Fibroblast of pulmonary artery (primary cell): ENCODE measurements at regions not wholly inside any gene's neighbourhood (a gene's known extent, or its start where the extent isn't known, plus 50 kb on each side); places are given as distances from the start of the nearest gene placed in this dataset.
"Not testable (repeated sequence)": the region's sequence is repeated elsewhere in the genome, so short reads cannot be mapped to it uniquely, and the experiment has no call there.

Experiments
- DNase-seq: peaks from one replicate; pipeline ENCODE4 v3.0.0-alpha.2; 2010; ENCODE audit warnings: low read depth
- H3K4me3 ChIP-seq: replicated peaks from 2 replicates; pipeline ENCODE4 v1.5.1; 2011; ENCODE audit warnings: low read depth, mild to moderate bottlenecking, control low read depth, low read length, moderate library complexity
- CTCF ChIP-seq: IDR thresholded peaks from 2 replicates; pipeline ENCODE4 v1.5.1; 2011; ENCODE audit warnings: mild to moderate bottlenecking, control low read depth, low read length, inconsistent platforms; ENCODE audit errors: missing control alignments

DNA sequence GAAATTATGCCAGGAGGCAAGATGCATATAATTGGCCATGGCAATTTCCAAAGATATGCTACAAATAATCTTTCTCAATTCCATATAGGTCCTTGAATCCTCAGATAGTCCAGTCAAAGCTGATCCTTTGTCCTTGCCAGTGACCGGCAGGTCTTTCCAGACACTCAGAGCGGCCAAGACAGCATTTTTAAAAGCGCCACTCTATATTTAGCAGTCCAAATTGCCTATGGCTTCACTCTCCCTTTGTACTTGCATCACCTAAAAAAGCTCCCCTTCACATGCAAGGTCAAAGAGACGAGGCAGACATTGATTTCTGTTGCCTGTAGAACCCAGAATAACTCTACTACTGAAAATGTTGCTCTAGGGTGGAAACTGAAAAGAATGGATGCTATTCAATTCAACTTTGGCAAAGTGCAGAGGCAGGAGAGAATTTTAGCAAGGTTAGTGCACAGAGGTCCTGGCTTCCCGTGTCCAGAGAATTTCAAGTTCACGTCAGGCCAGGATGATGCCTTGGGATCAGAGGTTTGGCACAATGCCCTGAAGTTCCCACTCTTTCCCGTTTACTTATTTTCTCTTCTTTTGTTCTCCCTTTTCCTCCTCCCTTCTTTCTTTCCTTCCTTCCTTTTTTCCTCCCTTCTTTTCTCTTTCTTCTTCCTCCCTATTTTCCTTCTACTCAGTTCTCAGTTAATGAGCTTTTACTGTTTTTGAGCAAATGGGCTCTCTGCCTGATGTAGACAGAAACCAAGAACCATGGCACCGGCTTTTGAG, 108.5 kb downstream of the KCNK1 start:
- DNase-seq, result no peak
- no peak overlapping the region for H3K4me3 ChIP-seq
- TF ChIP-seq CTCF, result no peak

GRCh38 chr1:233723387-233723786, 109.5 kb downstream of the KCNK1 start:
- no peak for TF ChIP-seq CTCF
- DNase-seq, result no peak
- H3K4me3 ChIP-seq, result no peak overlapping the region

- not testable (repeated sequence) for DNase-seq, H3K4me3 ChIP-seq
These were observed 110.3 kb downstream of the KCNK1 start for GRCh38 chr1:233724131-233724631.

- DNase-seq, result no peak
- TF ChIP-seq CTCF, result no peak
These were observed 111.5 kb downstream of the KCNK1 start for GRCh38 chr1:233725423-233725822.

GRCh38 chr1:233728721-233729120, 114.8 kb downstream of the KCNK1 start:
- DNase-seq, result no peak
- TF ChIP-seq CTCF, result no peak
- H3K4me3 ChIP-seq, result no peak overlapping the region

More at GRCh38 chr1:233725423-233725822, 111.5 kb downstream of the KCNK1 start:
- no peak overlapping the region for H3K4me3 ChIP-seq

- H3K4me3 ChIP-seq, result no peak overlapping the region
- no peak for DNase-seq
- no peak for TF ChIP-seq CTCF
These were observed 116.5 kb downstream of the KCNK1 start for GRCh38 chr1:233730380-233730779.

DNA sequence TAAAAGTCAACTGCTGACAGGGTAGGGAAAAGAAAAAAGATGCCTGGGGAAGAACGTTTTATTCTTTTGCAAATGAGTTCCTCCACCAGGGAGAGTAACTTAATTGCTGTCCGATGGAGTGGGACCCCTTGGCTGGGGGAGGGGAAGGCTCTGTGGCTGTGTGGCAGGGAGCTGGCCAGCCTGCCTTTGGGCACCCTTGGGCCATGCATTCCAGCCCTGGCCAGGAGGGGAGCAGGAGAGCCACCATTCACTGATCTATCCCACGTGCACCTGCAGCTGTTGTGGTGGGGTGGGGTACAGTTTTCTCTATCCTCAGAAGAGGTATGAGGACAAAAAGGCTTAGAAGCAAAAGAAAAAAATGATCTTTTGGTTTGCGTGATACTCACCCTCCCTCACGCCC, 116.9 kb downstream of the KCNK1 start:
- DNase-seq, result no peak
- no peak overlapping the region for H3K4me3 ChIP-seq
- no peak for TF ChIP-seq CTCF
